ENCODE measurements at regions not wholly inside any gene's neighbourhood (a gene's known extent, or its start where the extent isn't known, plus 50 kb on each side); places are given as distances from the start of the nearest gene placed in this dataset.
"Not testable (repeated sequence)": the region's sequence is repeated elsewhere in the genome, so short reads cannot be mapped to it uniquely, and the experiment has no call there.

GRCh38 chr6:167690931-167691330, 135.8 kb upstream of the AFDN start:
- DNase-seq = no peak

DNA sequence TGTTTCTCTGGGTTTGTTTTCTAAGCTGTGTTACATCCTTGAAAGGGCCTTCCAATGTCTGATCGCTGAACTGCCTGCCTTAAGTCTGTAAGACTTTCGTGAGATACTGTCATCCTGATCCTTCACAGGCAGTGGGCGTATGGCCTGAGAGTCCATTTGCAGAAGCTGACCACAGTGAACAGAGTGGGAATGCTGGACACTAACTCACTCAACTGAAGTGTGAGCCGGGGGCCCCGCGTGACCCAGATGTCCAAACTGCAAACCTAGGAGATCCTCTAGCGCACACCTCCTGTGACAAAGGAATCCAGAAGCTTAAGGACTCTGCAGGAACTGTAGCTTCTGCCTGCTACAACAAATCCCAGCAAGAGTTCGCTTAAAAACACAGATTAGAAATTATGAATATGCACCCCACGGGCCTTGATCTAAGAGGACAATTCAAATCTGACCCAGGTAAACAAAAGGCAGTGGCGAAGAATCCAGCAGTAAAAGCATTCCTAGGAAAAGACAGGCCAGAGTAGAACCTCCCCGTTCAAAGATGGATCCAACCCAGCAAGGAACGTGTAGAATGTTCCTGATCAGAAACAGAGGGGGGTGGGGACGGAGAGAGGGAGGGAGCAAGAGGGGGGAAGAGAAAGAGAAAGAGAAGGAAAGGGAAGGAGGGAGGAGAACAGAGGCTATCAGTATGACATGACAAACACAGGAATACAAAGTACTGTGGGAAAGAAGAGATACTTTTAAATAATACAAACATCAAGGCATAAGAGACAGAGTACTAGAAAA, 135.0 kb upstream of the AFDN start:
- DNase-seq = no peak

GRCh38 chr6:167693478-167693877, 133.2 kb upstream of the AFDN start:
- not testable (repeated sequence) for DNase-seq

DNA sequence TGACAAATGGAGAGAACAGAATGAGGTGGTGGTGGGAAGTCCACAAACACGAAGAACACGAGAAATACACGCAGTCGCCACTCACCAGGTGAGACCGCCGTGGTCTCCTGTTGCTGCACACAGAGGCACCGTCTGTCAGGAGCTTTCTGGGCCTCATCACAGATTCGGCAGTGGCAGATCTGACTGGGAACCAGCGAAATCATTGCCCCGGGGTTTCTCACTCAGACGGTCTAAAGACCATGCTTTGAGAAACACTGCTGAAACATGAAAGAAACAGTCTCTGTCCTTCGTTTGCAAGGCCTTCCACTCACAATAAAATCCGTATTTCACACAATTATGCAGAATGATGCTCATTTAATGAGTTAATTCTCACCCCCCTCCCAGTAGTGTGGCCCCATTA, 130.9 kb upstream of the AFDN start:
- DNase-seq = no peak

GRCh38 chr6:167696296-167696695, 130.4 kb upstream of the AFDN start:
- no peak for DNase-seq

- no peak for DNase-seq
Measured at GRCh38 chr6:167697316-167697715, 129.4 kb upstream of the AFDN start.

DNA sequence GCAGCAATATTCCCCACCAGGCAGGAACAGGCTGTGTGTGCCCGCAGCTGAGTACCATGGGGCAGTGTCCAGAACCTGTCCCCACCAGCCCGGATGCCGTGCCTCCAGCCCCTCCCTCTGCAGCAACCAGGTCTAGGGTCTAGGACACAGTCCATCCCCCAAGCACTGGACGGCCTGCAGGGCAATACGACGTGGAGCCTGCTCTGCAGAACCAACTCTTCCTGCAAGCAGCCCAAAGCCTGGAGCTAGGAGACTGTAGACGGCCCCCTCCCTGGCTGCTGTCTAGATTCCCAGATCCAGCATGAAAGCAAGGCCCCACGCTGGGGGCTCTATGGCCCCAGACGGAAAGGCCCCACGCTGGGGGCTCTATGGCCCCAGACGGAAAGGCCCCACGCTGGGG, 128.2 kb upstream of the AFDN start:
- DNase-seq = no peak

DNA sequence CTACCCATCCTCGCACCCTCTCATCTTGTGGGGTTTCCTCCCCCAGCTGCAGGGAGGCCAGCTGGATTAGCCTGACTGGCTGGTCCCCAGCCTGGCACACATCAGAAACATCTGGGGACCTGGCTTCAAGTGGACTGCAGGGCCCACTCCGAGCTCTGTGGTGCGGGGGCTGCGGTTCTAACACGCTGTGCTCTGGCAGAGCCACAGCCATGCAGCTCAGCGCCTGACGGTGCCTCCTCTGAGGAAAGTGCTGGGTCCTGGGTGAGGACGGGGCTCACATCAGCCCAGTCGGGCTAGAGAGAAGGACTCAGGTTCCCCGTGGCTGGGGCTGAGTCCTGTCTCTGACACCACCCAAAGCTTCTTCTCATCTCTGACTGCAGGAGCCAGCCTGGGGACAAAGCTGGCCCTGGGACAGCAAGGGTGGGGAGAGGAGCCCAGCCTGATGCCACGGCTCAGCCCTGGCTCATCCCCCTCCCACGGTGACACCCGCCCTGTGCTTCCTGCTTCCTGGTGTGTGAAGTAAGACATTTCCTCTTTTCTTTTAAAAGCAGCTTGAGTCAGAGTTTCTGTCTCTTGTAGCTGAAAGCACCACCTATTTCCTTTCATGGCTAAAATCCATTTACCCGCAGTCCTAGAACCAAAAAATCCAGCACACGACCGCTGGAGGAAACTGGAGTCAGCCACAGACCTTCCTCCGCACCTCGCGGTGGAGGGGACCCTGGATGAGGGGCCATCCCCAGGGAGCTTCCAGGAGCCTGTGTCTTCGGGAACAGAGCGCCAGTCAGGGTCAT, 127.4 kb upstream of the AFDN start:
- DNase-seq = peak; percentile 83 to 90

DNA sequence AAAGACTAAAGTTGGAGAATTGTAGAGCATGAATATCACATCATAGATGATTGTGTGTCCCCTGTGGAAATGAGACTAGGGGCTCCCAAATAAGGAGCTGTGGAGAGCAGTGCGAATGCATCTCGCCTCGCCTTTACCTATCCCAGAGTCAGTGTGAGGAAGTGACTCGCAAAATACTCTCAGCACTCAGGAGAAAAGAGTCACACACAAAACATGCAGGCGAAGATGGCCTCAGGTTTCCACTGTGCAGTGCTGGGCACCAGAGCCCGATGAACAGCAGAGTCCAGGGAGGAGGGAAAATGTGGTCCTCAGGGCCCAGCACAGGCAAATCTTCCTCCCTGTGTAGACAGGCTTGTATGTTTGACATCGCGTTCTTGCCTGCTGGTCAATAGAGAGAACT, 126.5 kb upstream of the AFDN start:
- no peak for DNase-seq

DNA sequence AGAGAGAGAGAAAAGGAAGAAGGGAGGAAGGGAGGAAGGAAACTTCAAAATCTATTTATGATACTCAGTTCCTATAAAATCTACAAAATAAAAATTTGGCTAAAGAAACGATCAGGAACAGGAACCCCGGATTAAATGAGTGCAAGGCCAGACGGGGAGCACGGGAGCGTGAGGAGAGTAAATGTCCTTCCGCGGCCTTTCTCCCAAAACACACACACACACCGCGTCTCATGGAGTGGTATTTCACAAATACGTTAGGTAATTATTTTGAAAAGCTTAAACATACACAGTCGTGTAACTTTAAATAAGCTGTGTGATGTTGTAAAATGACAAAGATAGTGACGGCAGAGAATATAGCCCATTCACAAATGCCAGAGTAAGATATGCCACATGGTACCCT, 125.7 kb upstream of the AFDN start:
- DNase-seq = no peak

DNA sequence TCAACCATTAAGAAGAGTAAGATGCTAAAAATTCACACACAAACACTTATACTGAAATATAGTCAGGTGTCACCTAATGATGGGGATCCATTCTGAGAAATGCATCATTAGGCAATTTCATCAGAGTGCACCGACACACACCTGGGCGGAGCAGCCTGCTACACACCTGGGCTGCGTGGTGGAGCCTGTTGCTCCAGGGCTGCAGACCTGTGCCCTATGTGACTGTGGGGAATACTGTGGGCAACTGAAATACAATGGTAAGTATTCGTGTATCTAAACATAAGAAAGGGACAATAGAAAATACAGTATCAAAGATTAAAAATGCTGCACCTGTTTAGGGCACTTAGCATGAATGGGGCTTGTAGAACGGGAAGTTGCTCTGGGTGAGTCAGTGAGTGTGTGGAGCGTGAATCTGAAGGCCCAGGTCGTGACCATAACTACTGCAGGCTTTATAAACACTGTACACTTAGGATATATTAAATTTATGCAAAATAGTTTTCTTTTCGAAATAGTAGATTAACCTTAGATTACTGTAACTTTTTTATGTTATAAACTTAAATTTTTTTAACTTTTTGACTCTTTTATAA, 124.4 kb upstream of the AFDN start:
- DNase-seq = no peak

GRCh38 chr6:167703347-167703746, 123.4 kb upstream of the AFDN start:
- DNase-seq = no peak

DNA sequence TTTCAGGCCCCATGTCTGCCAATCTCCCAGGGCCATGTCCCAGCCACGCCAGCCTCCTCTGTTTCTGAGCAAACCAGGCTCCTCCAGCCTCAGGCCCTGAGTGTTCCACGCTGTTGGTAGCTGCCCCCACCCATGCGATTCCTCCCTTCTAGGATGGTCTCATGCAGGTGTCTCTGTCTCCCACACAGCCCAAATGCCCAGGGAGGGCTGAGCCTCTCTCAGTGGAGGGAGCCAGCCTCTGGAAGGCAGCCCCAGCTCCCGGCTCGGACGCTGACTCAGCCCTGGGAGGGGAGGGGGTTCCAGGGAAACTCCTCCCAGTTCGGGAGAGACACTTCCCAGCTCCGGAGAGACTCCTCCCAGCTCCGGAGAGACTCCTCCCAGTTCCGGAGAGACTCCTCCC, 122.9 kb upstream of the AFDN start:
- no peak for DNase-seq

DNA sequence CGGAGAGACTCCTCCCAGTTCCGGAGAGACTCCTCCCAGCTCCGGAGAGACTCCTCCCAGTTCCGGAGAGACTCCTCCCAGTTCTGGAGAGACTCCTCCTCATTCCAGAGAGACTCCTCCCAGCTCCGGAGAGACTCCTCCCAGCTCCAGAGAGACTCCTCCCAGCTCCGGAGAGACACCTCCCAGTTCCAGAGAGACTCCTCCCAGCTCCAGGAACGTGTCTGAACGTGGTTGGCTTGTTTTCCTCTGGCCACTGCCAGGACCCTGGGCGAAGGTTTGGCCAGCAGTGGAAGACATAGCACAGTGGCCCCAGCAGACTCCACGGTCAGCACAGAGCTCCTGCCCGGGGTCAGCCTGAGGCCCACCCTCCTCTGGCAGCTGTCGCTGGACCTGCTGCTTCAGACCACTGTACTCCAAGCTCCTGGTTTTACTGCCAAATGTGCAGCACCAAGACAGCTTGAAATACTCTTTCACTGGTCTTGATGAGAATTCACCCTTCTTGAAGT, 122.3 kb upstream of the AFDN start:
- DNase-seq = no peak

DNA sequence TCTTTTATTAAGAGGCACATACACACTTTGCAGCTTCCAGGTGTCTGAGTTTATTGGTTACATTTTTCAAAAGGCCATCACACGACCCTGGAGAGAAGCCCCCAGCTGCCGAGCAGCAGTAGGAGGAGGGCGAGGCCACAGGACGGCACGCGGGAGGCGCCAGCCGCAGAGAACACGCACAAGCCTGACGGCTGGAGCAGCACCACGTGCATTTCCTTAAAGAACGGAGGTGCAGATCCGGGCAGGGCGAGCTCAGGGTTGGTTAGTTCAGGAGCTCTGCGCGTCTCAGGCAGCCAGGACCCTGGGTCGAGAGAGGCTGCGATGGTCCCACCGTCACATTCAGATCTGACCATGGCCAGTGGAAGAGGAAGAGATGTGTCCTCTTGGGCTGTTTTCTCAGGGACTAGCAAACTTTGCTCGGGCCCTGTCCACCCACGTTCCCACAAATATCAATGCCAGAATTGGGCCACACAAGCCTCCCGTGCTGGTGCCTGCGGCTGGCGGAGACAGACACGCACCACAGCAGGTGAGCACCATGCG, 121.4 kb upstream of the AFDN start:
- DNase-seq = no peak

- DNase-seq = no peak
Measured at GRCh38 chr6:167706313-167707109, 120.2 kb upstream of the AFDN start.

- no peak for DNase-seq
Measured at GRCh38 chr6:167707686-167708500, 118.8 kb upstream of the AFDN start.

- DNase-seq = no peak
Measured at GRCh38 chr6:167708501-167709094, 118.1 kb upstream of the AFDN start.

DNA sequence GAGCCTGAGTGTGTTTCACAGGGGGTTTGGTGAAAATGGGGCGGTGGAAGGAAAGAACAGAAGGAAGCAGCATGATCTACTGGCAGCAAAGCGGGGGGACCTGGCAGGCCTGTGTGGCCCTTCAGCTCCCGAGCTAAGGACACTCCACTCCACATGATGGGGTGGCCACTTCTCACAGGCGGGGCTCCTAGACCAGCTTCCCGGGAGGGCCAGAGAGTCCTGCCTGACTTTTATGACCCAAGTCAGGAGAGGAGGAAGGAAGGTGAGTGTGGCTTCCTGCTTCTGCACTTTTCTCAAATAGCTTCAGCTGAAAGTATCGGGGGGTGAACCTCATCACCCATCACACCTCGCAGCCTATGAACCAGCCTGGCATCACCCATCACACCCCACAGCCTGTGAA, 117.5 kb upstream of the AFDN start:
- no peak for DNase-seq

GRCh38 chr6:167709776-167710336, 116.9 kb upstream of the AFDN start:
- not testable (repeated sequence) for DNase-seq

- DNase-seq = no peak
Measured at GRCh38 chr6:167710363-167710920, 116.3 kb upstream of the AFDN start.
